Mesothelial cell of epicardium (in vitro differentiated cells): ENCODE measurements at regions not wholly inside any gene's neighbourhood (a gene's known extent, or its start where the extent isn't known, plus 50 kb on each side); places are given as distances from the start of the nearest gene placed in this dataset.

Experiments
- DNase-seq, 2 experiments: peaks; one replicate each; pipeline ENCODE4 v3.0.0; 2021; ENCODE audit warnings: low spot score in 2 of 2; ENCODE audit not compliant: unreplicated experiment in 2 of 2
- H3K27ac Mint-ChIP-seq: 2 replicates; pipeline ENCODE4 v1.8.0; 2021; ENCODE audit warnings: mixed read lengths
- H3K27me3 Mint-ChIP-seq: 2 replicates; pipeline ENCODE4 v1.8.0; 2021; ENCODE audit warnings: low read depth, mixed read lengths
- H3K36me3 Mint-ChIP-seq: 2 replicates; pipeline ENCODE4 v1.8.0; 2021; ENCODE audit warnings: mixed read lengths
- H3K4me1 Mint-ChIP-seq: 2 replicates; pipeline ENCODE4 v1.8.0; 2021; ENCODE audit warnings: mixed read lengths
- H3K4me3 Mint-ChIP-seq: 2 replicates; pipeline ENCODE4 v1.8.0; 2021; ENCODE audit warnings: mild to moderate bottlenecking, moderate library complexity, mixed read lengths
- H3K9me3 Mint-ChIP-seq: 2 replicates; pipeline ENCODE4 v1.8.0; 2021; ENCODE audit warnings: mixed read lengths
- TF ChIP-seq, protein P1 (sequence below): fragments of 200-600 bp; sonication (generic); IDR thresholded peaks from one replicate; pipeline ENCODE4 v1.5.0; 2021; ENCODE audit warnings: antibody characterized with exemption; ENCODE audit not compliant: unreplicated experiment

DNA sequence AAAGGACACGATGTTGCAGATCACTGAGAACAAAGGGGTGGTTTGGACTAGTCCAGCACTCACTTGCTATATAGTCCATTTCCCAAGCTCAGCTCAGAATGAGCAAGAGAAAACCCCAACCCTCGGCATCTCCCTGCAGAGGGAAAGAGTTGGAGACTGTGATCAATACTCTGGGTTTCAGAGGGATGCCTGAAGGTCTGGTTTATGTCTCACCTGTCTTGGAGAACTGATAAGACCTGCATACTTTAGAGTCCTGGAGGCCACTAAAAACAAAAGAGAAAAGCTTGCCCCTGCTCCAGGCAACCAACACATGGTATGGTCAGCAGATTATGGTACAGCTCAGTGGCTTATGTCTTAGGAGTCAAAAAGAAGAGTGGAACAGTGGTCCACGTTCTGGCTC is 1006.9 kb downstream of the CDH9 start:
- Mint-ChIP-seq H3K27me3 (no peaks in the 10 kb centered on the region), H3K9me3 (peaks cover 3% of the 10 kb centered on the region), H3K36me3 (no peaks in the 10 kb centered on the region), H3K4me1 (no peaks in the 10 kb centered on the region), H3K4me3 (no peak overlapping the region), H3K27ac (no peak overlapping the region)
- no peak for DNase-seq
- TF ChIP-seq, protein P1, sequence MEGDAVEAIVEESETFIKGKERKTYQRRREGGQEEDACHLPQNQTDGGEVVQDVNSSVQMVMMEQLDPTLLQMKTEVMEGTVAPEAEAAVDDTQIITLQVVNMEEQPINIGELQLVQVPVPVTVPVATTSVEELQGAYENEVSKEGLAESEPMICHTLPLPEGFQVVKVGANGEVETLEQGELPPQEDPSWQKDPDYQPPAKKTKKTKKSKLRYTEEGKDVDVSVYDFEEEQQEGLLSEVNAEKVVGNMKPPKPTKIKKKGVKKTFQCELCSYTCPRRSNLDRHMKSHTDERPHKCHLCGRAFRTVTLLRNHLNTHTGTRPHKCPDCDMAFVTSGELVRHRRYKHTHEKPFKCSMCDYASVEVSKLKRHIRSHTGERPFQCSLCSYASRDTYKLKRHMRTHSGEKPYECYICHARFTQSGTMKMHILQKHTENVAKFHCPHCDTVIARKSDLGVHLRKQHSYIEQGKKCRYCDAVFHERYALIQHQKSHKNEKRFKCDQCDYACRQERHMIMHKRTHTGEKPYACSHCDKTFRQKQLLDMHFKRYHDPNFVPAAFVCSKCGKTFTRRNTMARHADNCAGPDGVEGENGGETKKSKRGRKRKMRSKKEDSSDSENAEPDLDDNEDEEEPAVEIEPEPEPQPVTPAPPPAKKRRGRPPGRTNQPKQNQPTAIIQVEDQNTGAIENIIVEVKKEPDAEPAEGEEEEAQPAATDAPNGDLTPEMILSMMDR: no peak

DNA sequence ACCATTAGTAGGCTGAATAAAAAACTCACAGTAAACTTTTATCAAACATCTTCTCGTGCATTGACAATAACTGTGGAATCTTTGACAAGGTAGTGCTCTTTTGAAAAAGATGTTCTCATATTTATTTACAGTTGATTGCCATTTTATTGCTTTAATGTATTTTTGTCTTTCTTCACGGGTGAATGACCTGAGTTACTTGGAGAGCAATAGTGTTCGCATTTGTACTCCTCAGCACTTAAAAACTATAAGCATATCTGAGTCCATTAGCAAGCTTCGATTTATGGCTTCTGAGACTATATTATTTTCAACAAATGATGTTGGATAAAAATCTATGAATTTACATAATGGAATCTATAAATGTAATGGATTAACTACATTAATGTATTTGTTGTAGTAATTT is 1012.3 kb downstream of the CDH9 start:
- Mint-ChIP-seq H3K9me3 (peaks cover 3% of the 10 kb centered on the region), H3K4me3 (no peak overlapping the region)

DNA sequence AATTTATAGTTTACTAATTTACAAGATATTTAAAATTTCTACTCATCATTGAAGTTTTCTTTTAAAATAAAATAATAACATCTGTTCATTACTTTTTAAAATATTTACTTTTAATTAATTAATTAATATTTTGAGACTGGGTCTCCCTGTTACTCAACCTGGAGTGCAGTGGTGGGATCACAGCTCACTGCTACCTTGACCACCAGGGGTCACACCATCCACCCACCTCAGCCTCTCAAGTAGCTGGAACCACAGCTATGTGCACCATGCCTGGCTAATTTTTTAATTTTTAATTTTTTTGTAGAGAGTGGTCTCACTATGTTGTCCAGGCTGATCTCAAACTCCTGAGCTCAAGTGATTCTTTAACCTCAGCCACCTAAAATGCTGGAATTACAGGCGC is 1013.6 kb downstream of the CDH9 start:
- Mint-ChIP-seq H3K36me3 (no peaks in the 10 kb centered on the region), H3K4me1 (no peaks in the 10 kb centered on the region), H3K4me3 (no peak overlapping the region), H3K9me3 (no peaks in the 10 kb centered on the region), H3K27ac (no peak overlapping the region), H3K27me3 (no peaks in the 10 kb centered on the region)
- no peak for DNase-seq
- TF ChIP-seq, protein P1: no peak

More for the DNA sequence above, 1012.3 kb downstream of the CDH9 start:
- Mint-ChIP-seq H3K4me1 (no peaks in the 10 kb centered on the region), H3K27ac (no peak overlapping the region), H3K27me3 (no peaks in the 10 kb centered on the region), H3K36me3 (no peaks in the 10 kb centered on the region)
- DNase-seq: no peak
- TF ChIP-seq, protein P1: no peak

DNA sequence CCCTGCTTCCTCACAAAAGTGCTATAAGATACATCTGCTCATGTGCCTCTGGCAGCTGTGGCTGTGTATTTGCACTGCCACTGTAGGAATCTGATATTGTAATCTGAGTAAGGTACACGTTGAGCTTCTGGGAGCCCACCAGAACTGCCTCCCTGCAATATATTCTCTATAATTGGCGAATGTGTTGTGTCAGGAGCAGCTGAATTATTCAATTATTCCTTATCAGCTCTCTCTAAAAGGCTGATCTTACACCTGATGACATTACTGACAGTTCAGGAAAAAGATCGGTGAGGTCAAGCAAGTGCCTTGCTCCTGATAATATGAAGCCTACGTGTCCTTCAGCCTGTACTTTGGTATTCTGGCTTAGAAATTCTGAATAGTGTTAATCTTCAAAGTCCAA is 1015.0 kb downstream of the CDH9 start:
- no peak for DNase-seq
- no peaks in the 10 kb centered on the region for H3K27me3 Mint-ChIP-seq
- H3K4me3 Mint-ChIP-seq: no peak overlapping the region
- no peaks in the 10 kb centered on the region for H3K36me3 Mint-ChIP-seq
- H3K4me1 Mint-ChIP-seq: no peaks in the 10 kb centered on the region
- H3K27ac Mint-ChIP-seq: no peak overlapping the region
- no peaks in the 10 kb centered on the region for H3K9me3 Mint-ChIP-seq
- TF ChIP-seq, protein P1: no peak

DNA sequence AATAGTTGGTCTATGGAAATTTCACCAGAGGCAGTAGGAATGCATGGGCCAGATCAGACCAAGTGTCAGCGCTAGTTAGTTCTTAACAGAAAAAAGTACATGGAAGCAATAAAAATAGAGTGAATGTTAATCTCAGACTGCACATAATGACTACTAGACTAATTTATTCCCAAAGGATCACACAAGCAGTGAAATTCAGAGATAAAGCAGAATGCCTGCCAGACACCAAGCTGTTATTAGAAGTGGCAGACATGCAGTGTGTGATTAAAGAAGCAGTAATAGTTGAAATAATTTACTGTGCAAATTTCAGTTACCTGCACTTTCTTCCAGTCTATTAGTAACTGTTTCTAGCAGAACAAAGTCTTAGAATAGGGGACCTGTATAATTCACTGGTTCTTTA is 1024.2 kb downstream of the CDH9 start:
- no peaks in the 10 kb centered on the region for H3K36me3 Mint-ChIP-seq
- no peaks in the 10 kb centered on the region for H3K9me3 Mint-ChIP-seq
- no peak overlapping the region for H3K4me3 Mint-ChIP-seq
- H3K27me3 Mint-ChIP-seq: peaks cover 2% of the 10 kb centered on the region
- peaks cover 2% of the 10 kb centered on the region for H3K4me1 Mint-ChIP-seq
- TF ChIP-seq, protein P1: no peak
- no peak overlapping the region for H3K27ac Mint-ChIP-seq
- DNase-seq: no peak

DNA sequence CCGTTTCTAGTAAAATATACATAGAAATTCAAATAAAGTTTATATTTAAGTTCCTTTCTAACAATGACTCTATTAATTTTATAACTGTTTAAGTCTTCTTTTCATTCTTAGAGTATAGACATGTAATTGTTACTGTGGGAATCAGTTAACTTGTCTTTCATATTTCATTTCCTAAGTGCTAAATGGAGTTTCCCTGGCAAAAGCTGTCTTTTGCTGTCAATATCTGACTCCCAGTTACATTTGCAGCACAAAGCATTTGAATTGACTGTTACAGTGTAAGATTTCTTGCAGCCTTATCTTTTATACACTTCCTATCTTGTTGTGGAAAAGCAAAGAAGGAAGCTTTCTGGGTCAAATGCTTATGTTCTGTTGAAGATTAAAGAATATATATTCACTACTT is 1026.3 kb downstream of the CDH9 start:
- H3K4me3 Mint-ChIP-seq: no peak overlapping the region
- DNase-seq: no peak
- H3K36me3 Mint-ChIP-seq: no peaks in the 10 kb centered on the region
- H3K27me3 Mint-ChIP-seq: peaks cover 2% of the 10 kb centered on the region
- H3K27ac Mint-ChIP-seq: no peak overlapping the region
- TF ChIP-seq, protein P1: no peak
- peaks cover 2% of the 10 kb centered on the region for H3K4me1 Mint-ChIP-seq
- H3K9me3 Mint-ChIP-seq: no peaks in the 10 kb centered on the region
